HG02870 (cell line): ENCODE measurements at regions not wholly inside any gene's neighbourhood (a gene's known extent, or its start where the extent isn't known, plus 50 kb on each side); places are given as distances from the start of the nearest gene placed in this dataset.

ENCODE experiments used
- ATAC-seq: cut with Tn5 transposase; IDR thresholded peaks from one replicate; pipeline ENCODE4 v1.9.1; 2021; ENCODE audit warnings: mild to moderate bottlenecking, moderate library complexity; ENCODE audit not compliant: unreplicated experiment

DNA sequence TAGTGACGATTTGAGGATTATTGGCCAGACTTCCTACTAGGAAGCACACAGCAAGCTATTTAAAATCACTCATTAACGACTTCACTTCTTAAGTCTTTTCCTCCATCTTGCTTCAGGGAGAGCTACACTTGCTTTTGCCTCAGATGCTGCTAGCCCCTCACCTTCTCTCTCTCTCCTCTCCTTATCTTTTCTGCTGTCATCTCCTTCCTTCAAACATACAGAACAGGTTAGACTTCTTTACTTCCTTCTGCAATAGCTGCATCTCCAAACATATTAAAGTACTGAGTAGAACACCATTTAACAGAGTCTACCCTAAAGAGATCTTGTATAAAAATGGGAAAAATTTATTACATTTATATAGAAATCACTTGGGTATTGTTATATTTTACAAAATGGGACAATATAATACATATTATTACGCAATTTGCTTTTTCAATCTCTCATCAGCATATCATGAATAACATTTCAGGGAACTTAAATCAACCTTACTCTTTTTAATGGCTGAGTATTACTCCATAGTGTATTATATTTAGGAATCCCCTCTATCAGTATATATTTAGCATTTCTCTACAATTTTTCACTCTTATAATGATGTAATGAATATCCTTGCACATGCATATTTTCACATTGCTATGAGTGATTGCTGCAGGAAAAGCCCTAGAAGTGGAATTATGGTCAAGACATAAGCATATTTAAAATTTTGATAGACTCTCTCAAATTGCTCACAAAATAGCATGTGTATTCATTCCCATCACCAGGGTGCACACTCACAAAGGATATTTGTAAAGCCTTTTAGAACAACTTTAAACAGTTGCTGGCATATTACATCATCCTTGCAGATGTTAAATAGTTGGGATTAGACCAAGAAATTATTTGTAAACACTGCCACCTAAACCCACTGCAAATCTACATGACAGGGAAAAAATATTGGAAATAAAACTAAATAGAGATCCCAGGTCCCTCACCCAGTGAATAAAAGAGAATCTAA, 164.5 kb upstream of the NFIB start:
- ATAC-seq, result no peak

DNA sequence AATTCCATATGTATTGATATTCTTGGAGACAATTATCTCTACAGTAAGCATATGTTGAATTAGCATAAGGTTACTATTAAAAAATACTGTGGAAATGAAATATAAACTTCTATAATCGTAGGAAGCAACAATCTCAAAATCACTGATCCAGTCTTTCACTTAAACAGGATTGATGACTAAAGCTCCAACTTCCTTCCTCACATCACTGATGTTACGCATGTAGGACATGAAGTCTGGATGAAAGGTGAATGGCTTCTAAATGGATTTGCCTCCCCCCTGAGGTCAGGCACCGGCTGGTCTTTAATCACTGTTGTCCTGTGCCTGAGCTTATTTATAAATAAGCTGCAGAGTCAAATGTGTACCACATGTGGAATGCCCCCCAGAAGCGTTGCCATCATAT, 157.1 kb upstream of the NFIB start:
- no peak for ATAC-seq

DNA sequence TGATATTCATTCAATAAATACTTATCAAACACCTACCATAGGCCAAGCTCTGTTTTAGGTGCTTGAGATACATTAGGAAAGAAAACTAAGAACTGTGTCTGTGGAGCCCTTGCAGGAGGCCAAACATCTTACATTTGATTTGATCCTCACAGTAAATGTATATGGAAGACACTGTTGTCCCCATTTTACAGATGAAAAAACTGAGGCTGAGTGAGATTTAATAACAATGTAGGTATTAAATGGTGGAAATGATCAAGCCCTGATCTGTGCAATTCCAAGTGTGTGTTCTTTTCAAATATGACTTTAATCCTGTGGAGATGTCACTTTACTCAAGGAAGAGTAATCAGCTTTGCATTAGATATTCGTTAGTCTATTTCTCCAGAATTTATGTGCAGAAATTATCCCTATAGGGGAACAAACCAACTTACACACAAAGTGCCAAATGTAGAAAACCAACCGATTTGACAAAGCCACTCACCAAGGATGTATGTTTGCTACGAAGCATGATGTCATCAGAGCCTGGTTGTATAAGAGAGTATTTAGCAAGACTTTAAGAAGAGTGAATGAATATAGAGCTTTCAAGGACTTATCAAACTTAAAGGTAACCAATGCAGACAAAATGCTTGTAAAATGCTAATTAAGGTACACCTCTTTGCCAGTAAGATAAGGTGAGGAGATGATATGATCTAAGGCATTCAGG, 153.9 kb upstream of the NFIB start:
- no peak for ATAC-seq

DNA sequence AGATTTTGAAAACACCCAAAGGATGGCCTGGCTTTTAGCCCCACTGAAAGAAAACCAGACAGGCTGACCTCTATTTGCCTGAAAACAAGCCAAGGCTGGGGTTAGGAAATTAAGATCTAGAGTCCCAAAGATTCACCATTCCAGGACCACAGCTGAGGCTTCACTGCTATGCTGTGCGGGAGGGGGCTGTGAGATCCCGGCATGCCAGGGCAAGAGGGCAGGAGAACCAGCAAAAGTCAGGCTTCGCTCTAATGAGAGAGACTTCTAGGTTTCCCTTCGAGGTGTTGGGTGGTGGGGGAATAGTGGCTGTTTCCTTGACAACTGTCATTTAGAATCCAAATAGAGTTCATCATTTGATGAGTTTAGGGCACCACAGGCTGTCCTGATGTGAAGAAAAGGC, 152.9 kb upstream of the NFIB start:
- no peak for ATAC-seq

DNA sequence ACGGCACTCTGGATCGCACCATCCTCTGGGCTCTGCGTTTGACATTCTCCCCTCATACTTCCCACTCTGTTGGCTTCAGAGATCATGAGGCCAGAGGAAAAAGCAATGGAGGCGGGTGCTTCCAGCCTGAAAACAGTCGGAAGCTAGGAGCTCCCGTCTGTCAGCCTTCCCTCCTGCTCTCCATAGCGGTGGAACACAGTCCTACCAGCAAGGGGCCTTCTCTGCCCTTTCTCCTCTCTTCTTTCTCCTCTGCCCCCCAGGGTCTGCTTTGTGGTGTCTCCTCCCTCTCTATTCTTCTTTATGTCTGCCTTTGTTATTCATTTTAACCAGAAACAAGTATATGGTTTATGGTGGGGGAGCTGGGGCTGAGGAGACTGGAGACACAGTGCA, 152.5 kb upstream of the NFIB start:
- no peak for ATAC-seq

DNA sequence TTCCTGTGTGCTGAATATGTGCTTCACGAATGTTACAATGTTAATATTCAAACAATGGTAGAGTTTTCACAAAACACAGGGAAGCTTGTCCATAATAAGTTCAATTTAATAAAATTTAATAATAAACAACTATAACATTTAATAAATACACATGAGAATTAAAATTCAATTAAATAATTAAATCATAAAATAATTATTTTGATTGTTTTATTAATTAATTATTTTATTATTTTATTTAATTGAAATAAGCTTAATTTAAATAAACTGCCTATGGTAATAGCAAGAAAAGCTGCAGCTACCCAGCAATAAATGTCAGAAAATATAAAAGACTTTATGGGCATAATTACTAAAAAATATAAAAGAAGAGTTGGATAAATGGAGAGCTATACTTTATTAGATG, 149.0 kb upstream of the NFIB start:
- ATAC-seq, result no peak

DNA sequence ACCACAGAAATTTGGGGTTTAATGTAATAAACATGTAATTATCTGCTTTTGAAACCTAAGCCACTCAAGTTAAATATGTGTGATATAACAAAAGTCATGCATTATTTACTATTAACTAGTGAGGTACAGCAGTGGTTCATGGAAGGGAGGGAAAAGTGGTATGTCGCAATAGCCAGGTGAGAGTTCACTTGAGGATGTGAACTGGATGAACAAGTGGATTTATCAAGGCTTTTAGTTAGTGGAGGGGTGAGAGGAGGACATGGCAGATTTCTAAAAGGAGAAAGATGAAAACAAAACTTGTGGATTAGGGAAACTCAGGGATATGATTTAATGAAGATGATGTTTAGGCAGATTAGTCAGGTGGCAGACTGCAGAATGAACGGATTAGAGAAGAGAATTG, 141.3 kb upstream of the NFIB start:
- no peak for ATAC-seq

DNA sequence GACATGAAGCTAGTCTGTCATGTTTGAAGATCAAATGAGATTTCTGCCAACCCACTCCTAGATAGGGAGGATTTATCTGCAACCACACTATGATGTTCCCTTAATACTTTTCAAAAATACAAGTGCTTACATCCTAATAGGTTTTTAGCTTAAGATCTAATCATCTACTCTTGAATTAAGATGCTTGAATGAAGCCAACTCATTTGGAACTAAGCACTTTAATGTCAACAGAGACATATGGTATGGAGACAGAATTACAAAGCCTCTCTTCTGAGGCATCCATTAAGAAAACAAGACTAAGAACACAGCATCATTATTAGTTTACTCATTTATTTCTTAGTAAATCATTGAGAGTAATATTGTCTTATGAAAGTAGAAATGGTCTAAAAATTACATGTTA, 139.3 kb upstream of the NFIB start:
- no peak for ATAC-seq

DNA sequence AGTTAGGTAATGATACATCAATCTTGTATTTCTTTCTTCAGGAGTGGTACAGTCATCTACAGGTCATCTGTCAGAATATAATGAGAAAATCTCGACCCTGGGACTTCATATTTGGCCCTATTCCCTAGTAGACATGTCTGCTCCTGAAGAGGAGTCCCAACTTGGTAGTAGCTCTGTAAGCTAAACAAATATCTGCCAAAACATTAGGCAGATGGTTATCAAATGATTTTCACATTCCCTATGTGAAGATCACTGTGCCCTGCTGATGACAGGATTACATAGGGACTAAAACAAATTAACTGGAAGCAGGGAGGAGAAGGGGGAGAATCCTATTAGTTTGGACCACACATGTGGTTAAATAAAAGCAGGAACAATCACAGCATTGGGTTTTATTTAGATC, 138.6 kb upstream of the NFIB start:
- ATAC-seq, result no peak

DNA sequence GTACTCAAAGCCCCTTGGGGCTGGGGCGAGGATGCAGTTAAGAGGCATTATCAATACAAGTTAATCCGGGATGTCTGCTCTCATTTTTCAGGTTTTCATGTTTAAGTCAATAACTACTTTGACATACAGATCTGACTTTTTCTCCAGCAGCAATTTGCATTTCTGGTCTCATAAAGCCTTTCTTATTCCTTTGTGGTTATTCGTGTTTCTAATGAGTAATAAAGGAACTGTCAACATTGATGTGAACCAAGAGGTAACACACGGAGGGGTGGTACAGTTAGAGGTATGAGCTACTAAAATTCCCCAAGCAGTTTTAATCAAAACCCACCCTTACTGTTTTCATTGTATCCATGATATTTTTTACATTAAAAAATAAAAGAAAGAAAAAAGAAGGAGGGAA, 138.0 kb upstream of the NFIB start:
- peak; percentile 100 for ATAC-seq

DNA sequence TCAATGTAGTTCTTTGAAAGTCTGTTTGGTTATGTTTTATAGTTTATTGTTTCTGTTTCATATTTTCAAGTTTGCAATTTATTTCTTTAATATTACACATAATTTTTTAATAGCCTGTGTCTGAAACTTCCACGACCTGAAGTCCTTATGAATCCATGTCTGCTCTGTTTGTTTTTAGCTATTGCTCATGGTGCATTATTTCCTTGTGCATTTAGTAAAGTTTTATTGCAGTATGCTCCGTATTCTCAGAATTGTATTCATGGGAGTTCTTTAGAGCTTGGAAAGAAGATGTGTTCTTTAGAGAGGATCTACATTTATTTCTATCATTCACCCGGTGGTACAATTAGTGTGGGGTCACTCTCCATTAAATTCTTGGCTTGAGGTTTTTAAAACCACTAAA, 133.2 kb upstream of the NFIB start:
- ATAC-seq, result no peak

DNA sequence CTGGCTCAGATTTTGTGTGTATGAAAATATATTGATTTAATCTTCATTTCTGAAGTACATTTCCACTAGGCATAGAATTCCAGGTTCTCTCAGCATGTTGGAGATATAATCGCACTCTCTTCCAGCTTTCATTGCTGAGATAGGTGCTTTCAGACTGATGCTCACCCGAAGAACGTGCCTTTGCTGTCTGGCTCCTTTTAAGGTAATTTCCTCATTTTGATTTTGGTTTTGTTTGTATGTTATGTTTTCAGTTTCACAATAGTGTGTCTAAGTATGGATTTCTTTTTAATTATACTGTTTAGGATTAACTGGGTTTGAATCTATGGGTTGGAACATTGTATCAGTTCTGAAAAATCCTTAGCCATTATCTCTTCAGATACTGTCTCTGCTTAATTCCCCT, 132.0 kb upstream of the NFIB start:
- ATAC-seq, result no peak

DNA sequence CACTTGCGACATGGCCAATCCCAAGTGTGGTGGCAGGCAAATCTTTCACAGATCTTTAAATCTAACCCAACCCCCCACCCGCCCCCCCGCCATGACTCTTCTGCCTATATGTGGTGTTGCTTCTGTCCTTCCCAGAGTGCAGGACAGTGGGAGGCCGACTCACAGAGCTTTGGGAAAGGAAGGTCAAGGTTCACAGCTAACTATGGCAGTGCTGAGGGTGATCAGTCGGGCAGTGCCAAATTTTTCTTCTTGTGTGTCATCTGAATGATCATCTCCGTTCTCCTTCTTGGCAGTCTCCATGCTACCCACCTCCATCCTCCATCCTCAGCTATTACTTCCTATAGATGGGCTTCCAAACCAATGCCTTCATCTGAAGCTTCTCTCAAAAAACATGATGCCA, 129.0 kb upstream of the NFIB start:
- ATAC-seq, result no peak

DNA sequence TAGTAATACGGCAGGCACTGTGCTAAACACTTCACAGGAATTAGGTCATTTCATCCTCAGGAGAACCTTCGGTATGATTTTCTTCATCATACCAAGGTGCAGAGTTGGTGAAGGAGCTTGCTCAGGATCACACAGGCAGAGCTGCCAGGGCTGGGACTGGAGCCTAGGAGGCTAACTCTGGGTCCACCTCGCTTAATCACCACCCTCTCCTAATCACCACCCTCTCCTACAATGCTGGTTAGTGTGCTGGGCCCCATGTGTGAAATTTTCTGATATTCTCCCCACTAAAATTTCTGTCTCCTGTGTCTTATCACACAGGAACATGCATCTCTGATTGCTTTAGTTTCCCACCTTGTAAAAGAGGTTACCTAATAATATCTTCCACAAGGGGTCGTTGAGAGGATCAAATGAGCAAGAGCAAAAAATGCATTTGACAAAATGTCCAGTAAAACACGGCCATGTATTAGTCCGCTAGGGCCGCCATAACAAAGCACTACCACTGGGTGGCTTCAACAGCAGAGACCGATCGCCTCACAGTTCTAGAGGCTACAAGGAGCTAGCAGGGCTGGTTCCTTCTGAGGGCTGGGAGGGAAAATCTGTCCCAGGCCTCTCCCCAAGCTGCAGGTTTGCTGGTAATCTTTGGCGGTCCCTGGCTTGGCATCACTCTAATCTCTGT, 128.2 kb upstream of the NFIB start:
- ATAC-seq, result peak; percentile 60

DNA sequence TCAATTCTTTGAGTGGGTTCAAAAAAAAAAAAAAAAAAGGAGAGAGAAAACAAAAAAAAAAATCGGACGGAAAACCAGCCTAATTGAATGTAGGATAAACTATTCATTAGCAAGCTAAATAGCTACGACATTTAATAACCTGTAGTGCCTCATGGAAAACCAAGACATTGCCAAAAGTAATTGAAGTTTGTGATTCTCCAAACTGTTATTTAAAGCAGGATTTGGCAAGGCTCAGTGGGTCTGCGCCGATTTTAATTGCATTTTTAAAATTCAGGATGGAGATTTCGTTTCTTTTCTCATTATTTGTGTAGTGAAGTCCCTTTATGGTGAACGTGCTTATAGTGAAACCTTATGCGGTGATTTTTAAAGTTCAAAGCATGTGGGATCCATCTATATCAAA, 127.2 kb upstream of the NFIB start:
- ATAC-seq, result no peak

DNA sequence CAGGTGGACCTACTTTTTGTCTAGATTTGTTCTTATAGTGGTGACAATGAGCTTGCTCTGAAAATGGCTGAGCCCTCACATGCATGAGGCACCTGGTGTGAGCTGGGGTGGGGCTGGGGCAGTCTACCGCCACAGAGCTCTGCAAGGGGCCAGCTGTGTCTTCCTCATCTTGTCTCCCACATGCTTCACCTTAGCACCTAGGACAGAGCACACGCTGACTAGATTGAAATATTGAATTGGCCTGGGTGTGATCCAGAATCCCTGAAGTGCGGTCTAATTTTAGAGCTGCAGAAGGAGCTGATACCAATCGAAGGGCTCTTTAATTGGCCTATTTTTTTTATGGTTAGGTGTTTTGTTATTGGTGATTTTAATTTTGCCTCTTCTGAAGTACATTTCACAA, 126.1 kb upstream of the NFIB start:
- ATAC-seq, result no peak

DNA sequence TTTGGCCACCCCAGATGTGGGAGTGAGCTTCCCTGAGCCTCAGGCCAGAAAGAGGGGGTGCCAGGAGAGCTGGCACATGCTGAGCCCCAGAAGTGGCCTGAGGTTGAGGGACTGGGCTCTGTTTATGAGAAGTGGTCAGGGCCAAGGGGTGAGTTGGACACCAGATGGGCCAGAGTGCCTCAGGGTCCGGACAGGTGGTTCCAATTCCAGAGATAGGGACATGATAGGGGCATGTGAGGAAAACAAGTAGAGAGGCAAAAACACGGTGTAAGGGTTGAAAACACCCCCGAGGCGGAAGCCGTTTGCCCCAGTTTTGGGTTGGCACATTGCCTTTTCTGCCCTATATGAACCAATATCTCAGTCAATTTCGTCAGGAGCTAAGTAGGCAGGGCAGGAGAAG, 125.6 kb upstream of the NFIB start:
- no peak for ATAC-seq

DNA sequence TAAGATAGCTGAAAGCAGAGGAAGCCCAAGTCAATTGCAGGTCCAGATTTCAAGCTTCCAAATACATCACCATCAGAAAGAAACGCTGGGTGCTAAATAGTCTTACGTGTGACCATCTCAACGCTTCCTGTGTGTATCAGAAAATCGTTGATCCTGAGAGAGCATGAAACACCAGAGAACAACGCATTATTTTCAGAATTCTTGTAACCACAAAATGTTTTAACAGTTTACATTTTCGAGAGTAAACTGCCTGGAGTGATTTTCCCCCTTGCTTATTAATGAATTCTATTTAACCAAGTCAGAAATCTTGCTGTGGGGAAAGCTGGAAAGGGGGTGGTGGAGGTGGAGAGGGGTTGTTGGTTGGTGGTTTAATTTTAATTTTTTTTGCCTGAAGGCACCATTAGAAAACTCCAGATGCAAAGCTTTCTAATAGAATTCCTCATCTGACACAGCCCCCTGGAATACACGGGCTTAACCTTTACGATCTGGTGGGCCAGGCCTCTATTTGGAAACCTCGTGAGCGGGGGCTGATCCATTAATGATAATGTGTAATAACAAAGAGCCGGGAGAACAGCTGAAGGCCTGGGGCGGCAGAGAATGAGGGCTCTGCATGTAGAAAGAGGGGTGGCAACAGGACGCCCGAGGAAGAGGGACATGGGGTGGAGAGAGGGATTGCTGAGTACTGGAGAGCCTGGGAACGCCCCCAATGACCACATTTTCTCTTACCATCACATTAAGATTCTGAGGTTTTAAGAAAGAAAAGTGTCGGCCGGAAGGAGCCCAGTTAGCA, 124.5 kb upstream of the NFIB start:
- no peak for ATAC-seq

DNA sequence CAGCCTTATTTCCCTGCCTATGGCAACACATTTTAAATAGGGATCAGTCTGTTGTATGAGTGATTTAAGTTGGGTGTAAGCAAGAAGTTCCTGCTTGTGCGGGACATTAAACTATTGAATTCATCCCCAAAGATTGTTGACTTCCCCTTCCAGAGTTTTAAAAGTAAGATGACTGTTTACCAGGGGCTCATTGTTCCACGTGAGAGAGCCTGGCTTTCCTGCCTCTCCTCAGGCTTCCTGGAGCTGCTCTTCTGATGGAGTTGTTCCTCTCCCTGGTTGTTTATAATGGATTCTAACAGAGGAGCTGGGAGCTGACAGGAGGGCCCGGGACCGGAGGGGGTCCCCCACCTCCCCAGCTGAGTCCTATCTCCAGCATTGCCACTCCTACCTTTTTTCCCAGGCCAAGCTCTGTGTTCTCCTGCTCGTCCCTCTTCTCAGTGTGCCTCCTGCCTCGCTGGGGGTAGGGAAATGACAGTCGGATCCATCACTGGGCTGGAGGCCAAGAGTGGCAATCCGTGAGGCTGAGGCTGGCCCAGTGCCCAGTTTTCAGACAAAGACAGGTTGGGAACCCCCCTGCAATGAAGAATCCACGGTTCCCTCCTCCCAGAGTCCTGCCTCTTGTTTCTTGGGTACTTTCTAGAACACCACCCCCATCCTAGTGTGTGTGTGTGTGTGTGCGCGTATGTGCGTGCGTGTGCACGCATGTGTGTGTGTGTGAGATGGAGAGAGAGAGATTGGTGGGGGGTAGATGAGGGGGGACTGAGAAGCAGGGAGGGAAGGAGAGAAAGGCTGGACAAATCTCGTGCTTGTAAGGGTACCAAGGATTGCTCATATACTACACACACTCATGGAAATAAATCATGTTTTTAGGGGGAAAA, 123.7 kb upstream of the NFIB start:
- ATAC-seq, result no peak

DNA sequence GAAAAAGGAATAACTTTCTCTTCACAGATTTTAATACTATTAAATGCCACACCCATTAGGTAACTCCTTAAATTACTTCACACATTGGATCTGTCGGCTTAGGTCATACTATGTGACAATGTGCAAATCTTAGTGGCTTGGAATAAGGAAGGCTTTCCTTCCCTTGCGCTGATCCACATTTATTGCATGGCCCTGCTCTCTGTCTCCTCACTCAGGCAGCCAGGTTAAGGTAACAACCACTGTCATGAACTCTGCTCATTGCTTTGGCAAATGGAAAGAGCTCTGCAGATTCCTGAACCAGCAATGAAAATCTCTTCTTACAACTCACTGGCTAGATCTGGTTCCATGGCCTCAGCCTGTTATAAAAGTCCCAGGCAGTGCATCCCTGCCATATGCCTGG, 121.9 kb upstream of the NFIB start:
- no peak for ATAC-seq
